ENCODE measurements at regions not wholly inside any gene's neighbourhood (a gene's known extent, or its start where the extent isn't known, plus 50 kb on each side); places are given as distances from the start of the nearest gene placed in this dataset.
"Not testable (repeated sequence)": the region's sequence is repeated elsewhere in the genome, so short reads cannot be mapped to it uniquely, and the experiment has no call there.

DNA sequence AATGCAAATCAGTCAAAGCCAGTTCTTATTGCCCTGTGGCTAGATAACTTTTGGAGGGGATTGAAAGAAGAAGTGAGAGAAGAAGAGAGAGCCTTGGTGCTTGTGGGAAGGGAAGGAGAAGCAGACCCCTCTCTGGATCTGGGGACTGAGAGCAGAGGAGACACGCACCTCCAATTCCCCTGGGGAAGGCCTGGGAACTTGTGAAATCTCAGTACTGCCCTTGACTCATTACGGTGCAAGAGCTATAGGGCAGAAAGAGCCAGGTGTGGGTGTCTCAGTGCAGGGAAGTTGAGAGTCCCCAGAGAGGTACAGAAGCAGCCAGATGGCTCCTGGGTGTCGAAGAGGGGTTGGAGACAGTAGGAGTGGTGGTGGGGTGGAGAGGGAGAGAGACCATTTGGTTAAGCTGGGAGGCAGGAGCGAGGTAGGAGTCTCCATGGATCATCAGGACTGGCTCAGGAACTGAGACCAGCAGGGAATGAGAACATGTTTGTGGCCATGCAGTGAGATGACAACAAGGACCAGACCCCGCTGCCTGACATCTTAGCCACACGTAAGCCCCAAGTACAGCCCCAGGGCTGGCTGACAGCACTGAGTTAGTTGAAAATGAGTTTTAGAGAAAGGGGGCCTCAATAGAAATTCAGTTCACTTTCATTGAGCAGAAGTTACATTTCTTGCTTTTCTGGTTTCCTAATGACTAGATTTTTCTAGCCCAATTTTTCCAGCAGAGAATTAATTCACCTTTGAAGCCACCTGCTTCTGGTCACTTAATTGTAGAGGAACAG, 238.2 kb downstream of the BUB3 start:
- no peak for DNase-seq (ENCODE audit: low spot score)
- TF ChIP-seq, protein P1, sequence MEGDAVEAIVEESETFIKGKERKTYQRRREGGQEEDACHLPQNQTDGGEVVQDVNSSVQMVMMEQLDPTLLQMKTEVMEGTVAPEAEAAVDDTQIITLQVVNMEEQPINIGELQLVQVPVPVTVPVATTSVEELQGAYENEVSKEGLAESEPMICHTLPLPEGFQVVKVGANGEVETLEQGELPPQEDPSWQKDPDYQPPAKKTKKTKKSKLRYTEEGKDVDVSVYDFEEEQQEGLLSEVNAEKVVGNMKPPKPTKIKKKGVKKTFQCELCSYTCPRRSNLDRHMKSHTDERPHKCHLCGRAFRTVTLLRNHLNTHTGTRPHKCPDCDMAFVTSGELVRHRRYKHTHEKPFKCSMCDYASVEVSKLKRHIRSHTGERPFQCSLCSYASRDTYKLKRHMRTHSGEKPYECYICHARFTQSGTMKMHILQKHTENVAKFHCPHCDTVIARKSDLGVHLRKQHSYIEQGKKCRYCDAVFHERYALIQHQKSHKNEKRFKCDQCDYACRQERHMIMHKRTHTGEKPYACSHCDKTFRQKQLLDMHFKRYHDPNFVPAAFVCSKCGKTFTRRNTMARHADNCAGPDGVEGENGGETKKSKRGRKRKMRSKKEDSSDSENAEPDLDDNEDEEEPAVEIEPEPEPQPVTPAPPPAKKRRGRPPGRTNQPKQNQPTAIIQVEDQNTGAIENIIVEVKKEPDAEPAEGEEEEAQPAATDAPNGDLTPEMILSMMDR (IDR thresholded peaks at IDR 0.05): no peak
- no peak for ATAC-seq (ENCODE audit: low FRiP score)

DNA sequence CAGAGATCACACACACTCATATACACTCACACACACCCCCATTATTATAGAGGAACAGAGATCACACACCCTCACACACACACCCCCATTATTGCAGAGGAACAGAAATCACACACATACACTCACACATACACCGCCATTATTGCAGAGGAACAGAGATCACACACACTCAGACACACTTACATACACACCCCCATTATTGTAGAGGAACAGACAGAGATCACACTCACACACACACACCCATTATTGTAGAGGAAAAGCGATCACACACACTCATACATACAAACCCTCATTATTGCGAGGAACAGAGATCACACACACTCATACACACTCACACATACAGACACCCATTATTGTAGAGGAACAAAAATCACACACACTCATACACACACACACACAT, 239.0 kb downstream of the BUB3 start:
- TF ChIP-seq, protein P1 (IDR thresholded peaks at IDR 0.05): no peak
- DNase-seq (ENCODE audit: low spot score) (no peak), ATAC-seq (ENCODE audit: low FRiP score) (no peak)

GRCh38 chr10:123394382-123394781, 240.2 kb downstream of the BUB3 start:
- ATAC-seq (ENCODE audit: low FRiP score) (no peak), DNase-seq (ENCODE audit: low spot score) (no peak)
- TF ChIP-seq, protein P1 (IDR thresholded peaks at IDR 0.05): no peak

GRCh38 chr10:123395234-123395633, 241.0 kb downstream of the BUB3 start:
- ATAC-seq (ENCODE audit: low FRiP score); DNase-seq (ENCODE audit: low spot score): not testable (repeated sequence)

DNA sequence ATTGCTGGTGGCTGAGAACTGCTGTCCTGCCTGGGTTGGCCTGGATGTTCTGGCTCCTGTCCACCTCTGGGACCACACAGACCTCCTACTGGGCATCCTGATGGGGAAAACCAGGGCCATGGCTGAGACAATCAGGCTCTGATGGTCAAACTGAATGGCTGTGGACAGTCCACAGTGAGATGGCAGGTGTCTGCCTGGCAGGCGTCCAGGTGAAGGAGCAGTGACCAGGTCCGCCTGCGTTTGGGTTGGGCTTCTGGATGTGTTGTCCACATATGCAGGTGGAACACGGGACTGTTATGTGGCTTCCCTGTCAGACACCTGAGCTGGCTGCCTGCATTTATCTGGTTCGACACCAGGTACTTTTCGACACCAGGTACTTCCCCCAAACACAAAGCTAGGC, 241.7 kb downstream of the BUB3 start:
- DNase-seq (ENCODE audit: low spot score) (no peak), ATAC-seq (ENCODE audit: low FRiP score) (no peak)
- TF ChIP-seq, protein P1 (IDR thresholded peaks at IDR 0.05): no peak

- TF ChIP-seq, protein P1 (IDR thresholded peaks at IDR 0.05): no peak
- DNase-seq (ENCODE audit: low spot score): no peak
- no peak for ATAC-seq (ENCODE audit: low FRiP score)
These were observed 244.0 kb downstream of the BUB3 start for GRCh38 chr10:123398180-123398591.

DNA sequence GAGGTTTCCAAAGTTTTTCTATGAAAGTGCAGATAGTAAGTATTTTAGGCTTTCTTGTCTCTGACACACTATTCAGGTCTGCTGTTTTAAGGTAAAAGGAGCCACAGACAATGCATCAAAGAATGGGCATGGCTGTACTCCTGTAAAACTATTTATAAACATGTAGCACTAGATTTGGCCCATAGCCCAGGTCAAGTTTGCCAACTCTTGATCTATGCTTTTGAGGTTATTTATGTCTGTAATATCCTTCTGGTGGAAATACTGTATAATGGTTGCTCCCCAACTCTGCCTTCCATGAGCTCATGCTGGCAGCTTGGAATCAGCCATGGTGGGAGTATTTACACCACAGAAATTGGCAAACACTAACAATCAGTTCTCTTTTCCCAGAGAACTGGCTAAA, 244.6 kb downstream of the BUB3 start:
- no peak for DNase-seq (ENCODE audit: low spot score)
- TF ChIP-seq, protein P1 (IDR thresholded peaks at IDR 0.05): no peak
- no peak for ATAC-seq (ENCODE audit: low FRiP score)

All from omental fat pad (tissue), 3 donors.